DND-41 (cell line): ENCODE measurements at regions not wholly inside any gene's neighbourhood (a gene's known extent, or its start where the extent isn't known, plus 50 kb on each side); places are given as distances from the start of the nearest gene placed in this dataset.

Source experiments
- EZH2 ChIP-seq: IDR thresholded peaks from 3 replicates; pipeline ENCODE4 v1.6.1; 2012; ENCODE audit warnings: borderline replicate concordance, low read depth, mild to moderate bottlenecking, moderate library complexity, low read length, inconsistent platforms; ENCODE audit not compliant: severe bottlenecking
- TF ChIP-seq, protein P1 (sequence below): IDR thresholded peaks from 2 replicates; pipeline ENCODE4 v1.5.1; 2012; ENCODE audit warnings: borderline replicate concordance, low read length, moderate library complexity, mild to moderate bottlenecking; ENCODE audit not compliant: poor library complexity, severe bottlenecking; ENCODE audit errors: extremely low read depth

DNA sequence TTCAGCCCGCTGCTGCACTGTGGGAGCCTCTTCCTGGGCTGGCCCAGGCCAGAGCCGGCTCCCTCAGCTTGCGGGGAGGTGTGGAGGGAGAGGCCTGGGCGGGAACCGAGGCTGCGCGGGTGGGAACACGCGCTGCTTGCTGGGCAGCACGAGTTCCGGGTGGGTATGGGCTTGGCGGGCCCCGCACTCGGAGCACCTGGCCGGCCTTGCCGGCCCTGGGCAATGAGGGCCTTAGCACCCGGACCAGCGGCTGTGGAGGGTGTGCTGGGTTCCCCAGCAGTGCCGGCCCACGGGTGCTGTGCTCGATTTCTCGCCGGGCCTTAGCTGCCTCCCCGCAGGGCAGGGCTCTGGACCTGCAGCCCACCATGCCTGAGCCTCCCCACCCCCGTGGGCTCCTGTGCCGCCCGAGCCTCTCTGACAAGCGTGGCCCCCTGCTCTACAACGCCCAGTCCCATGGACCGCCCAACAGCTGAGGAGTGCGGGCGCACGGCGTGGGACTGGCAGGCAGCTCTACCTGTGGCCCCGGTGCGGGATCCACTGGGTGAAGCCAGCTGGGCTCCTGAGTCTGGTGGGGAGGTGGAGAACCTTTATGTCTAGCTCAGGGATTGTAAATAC is 1366.4 kb upstream of the NUDT12 start:
- TF ChIP-seq, protein P1, sequence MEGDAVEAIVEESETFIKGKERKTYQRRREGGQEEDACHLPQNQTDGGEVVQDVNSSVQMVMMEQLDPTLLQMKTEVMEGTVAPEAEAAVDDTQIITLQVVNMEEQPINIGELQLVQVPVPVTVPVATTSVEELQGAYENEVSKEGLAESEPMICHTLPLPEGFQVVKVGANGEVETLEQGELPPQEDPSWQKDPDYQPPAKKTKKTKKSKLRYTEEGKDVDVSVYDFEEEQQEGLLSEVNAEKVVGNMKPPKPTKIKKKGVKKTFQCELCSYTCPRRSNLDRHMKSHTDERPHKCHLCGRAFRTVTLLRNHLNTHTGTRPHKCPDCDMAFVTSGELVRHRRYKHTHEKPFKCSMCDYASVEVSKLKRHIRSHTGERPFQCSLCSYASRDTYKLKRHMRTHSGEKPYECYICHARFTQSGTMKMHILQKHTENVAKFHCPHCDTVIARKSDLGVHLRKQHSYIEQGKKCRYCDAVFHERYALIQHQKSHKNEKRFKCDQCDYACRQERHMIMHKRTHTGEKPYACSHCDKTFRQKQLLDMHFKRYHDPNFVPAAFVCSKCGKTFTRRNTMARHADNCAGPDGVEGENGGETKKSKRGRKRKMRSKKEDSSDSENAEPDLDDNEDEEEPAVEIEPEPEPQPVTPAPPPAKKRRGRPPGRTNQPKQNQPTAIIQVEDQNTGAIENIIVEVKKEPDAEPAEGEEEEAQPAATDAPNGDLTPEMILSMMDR, result no peak
- no peak for TF ChIP-seq EZH2
